SK-N-SH (cell line): ENCODE measurements at regions not wholly inside any gene's neighbourhood (a gene's known extent, or its start where the extent isn't known, plus 50 kb on each side); places are given as distances from the start of the nearest gene placed in this dataset.

Experiments
- CTCF ChIA-PET: fragments of 300-600, 350-600 bp; formaldehyde crosslinking; extraction: SDS; loops from one replicate; lab custom pipeline; 2021; lab: Yijun Ruan, JAX
- POLR2A ChIA-PET: fragments of 350-600 bp; sonication (Branson Sonifier 250); formaldehyde crosslinking; extraction: SDS; loops from one replicate; lab custom pipeline; 2020; ENCODE audit warnings: antibody characterized with exemption, inconsistent platforms; lab: Yijun Ruan, JAX
- DNase-seq: peaks from one replicate; pipeline ENCODE4 v3.0.0; 2012
- H2AFZ ChIP-seq: fragments of 200-600 bp; sonication (generic); 2 replicates; pipeline ENCODE4 v1.8.1; 2016; ENCODE audit warnings: antibody characterized with exemption, mild to moderate bottlenecking, low read depth
- H3F3A ChIP-seq: fragments of 200-600 bp; sonication (generic); replicated peaks from 2 replicates; pipeline ENCODE3; 2016; ENCODE audit warnings: antibody characterized with exemption, mild to moderate bottlenecking; ENCODE audit not compliant: insufficient read depth
- H3K27ac ChIP-seq, 2 experiments: fragments of 200-500 bp in 1 of 2; fragments of 200-600 bp in 1 of 2; sonication (Bioruptor generic) in 1 of 2; sonication (generic), shearing (Covaris generic) in 1 of 2; 2 replicates each; pipeline versions ENCODE4 v1.5.1 to v1.6.1; 2014 to 2016; ENCODE audit warnings: low read depth in 2 of 2, inconsistent platforms in 1 of 2, low read length in 1 of 2, mild to moderate bottlenecking in 1 of 2, mixed read lengths in 1 of 2
- H3K27me3 ChIP-seq: fragments of 200-600 bp; sonication (generic), shearing (Covaris generic); 2 replicates; pipeline ENCODE4 v1.6.1; 2016; ENCODE audit warnings: mixed run types; ENCODE audit not compliant: insufficient read depth
- H3K36me3 ChIP-seq, 2 experiments: fragments of 200-500 bp in 1 of 2; fragments of 200-600 bp in 1 of 2; sonication (Bioruptor generic) in 1 of 2; sonication (generic) in 1 of 2; replicated peaks in 1 of 2; 2 replicates each; pipeline versions ENCODE3 to v1.5.1; 2014 to 2016; ENCODE audit warnings: low read length in 1 of 2, mild to moderate bottlenecking in 1 of 2; ENCODE audit not compliant: insufficient read depth in 2 of 2, control insufficient read depth in 1 of 2
- H3K4me1 ChIP-seq, 2 experiments: fragments of 200-500 bp in 1 of 2; fragments of 200-600 bp in 1 of 2; sonication (Bioruptor generic) in 1 of 2; sonication (generic), shearing (Covaris generic) in 1 of 2; 2 replicates each; pipeline versions ENCODE4 v1.5.1 to v1.6.1; 2014 to 2016; ENCODE audit warnings: low read depth in 1 of 2, low read length in 1 of 2, mixed run types in 1 of 2; ENCODE audit not compliant: insufficient read depth in 2 of 2, control insufficient read depth in 1 of 2
- H3K4me2 ChIP-seq: fragments of 200-600 bp; sonication (generic), shearing (Covaris generic); 2 replicates; pipeline ENCODE4 v1.6.1; 2017; ENCODE audit warnings: mixed run types
- H3K4me3 ChIP-seq, 2 experiments: fragments of 200-500 bp in 1 of 2; fragments of 200-600 bp in 1 of 2; sonication (Bioruptor generic) in 1 of 2; sonication (generic), shearing (Covaris generic) in 1 of 2; 2 replicates each; pipeline versions ENCODE4 v1.5.1 to v1.8.1; 2014 to 2016; ENCODE audit warnings: low read depth in 2 of 2, inconsistent platforms in 1 of 2, low read length in 1 of 2, mild to moderate bottlenecking in 1 of 2, mixed read lengths in 1 of 2, moderate library complexity in 1 of 2
- H3K79me2 ChIP-seq: fragments of 200-600 bp; sonication (generic); 2 replicates; pipeline ENCODE4 v1.8.1; 2017; ENCODE audit warnings: mild to moderate bottlenecking; ENCODE audit not compliant: insufficient read depth
- H3K9ac ChIP-seq: fragments of 200-600 bp; sonication (generic); 2 replicates; pipeline ENCODE4 v1.6.1; 2017; ENCODE audit warnings: mixed run types
- H3K9me2 ChIP-seq: fragments of 200-600 bp; sonication (generic); 2 replicates; pipeline ENCODE4 v1.6.1; 2017; ENCODE audit warnings: mixed run types
- H3K9me3 ChIP-seq: fragments of 200-600 bp; sonication (generic); 2 replicates; pipeline ENCODE4 v1.6.1; 2017; ENCODE audit warnings: mixed run types, mild to moderate bottlenecking, moderate library complexity
- H4K20me1 ChIP-seq: fragments of 200-600 bp; sonication (generic); 2 replicates; pipeline ENCODE4 v1.6.1; 2017; ENCODE audit warnings: mild to moderate bottlenecking, mixed run types; ENCODE audit not compliant: insufficient read depth
- CHD2 ChIP-seq: fragments of 150-350 bp; IDR thresholded peaks from 2 replicates; pipeline ENCODE4 v1.6.1; 2018; ENCODE audit warnings: low read length; ENCODE audit not compliant: partially characterized antibody
- CTCF ChIP-seq: fragments of 200-600 bp; sonication (generic); IDR thresholded peaks from 2 replicates; pipeline ENCODE4 v1.6.1; 2017; ENCODE audit warnings: antibody characterized with exemption, mild to moderate bottlenecking, moderate library complexity
- ELF1 ChIP-seq: IDR thresholded peaks from 2 replicates; pipeline ENCODE4 v1.4.0; 2012
- EP300 ChIP-seq, 2 experiments: IDR thresholded peaks; 2 replicates each; pipeline versions ENCODE4 v1.4.0 to v1.6.1; 2012; ENCODE audit warnings: borderline replicate concordance in 1 of 2, low read depth in 1 of 2, low read length in 1 of 2
- EZH2phosphoT487 ChIP-seq: fragments of 200-600 bp; sonication (generic); IDR thresholded peaks from 2 replicates; pipeline ENCODE4 v1.6.1; 2017; ENCODE audit warnings: low read depth, mixed run types, mild to moderate bottlenecking, antibody characterized with exemption, moderate library complexity, borderline replicate concordance
- FOSL2 ChIP-seq: IDR thresholded peaks from 2 replicates; pipeline ENCODE4 v1.4.0; 2012; ENCODE audit warnings: low read depth, mild to moderate bottlenecking, moderate library complexity, borderline replicate concordance
- FOXJ3 ChIP-seq: sonication (generic); formaldehyde crosslinking; IDR thresholded peaks from 2 replicates; pipeline ENCODE4 v1.5.1; 2020; ENCODE audit warnings: mild to moderate bottlenecking, missing genetic modification reagents
- GABPA ChIP-seq: IDR thresholded peaks from 2 replicates; pipeline ENCODE4 v1.4.0; 2012; ENCODE audit warnings: low read depth, mild to moderate bottlenecking
- JUND ChIP-seq: IDR thresholded peaks from 2 replicates; pipeline ENCODE4 v1.4.0; 2012
- MAX ChIP-seq: IDR thresholded peaks from 2 replicates; pipeline ENCODE4 v1.4.0; 2012; ENCODE audit warnings: low read depth
- NFIC ChIP-seq: IDR thresholded peaks from 2 replicates; pipeline ENCODE4 v1.4.0; 2012; ENCODE audit warnings: borderline replicate concordance
- PBX3 ChIP-seq: IDR thresholded peaks from 2 replicates; pipeline ENCODE4; 2012
- POLR2AphosphoS5 ChIP-seq: IDR thresholded peaks from 2 replicates; pipeline ENCODE4 v1.6.1; 2012; ENCODE audit warnings: low read depth, low read length
- RXRA ChIP-seq: IDR thresholded peaks from 2 replicates; pipeline ENCODE4 v1.4.0; 2012; ENCODE audit warnings: low read depth, mild to moderate bottlenecking, borderline replicate concordance
- SIN3A ChIP-seq: IDR thresholded peaks from 2 replicates; pipeline ENCODE4 v1.6.1; 2012; ENCODE audit warnings: low read depth, mild to moderate bottlenecking, low read length, moderate library complexity, borderline replicate concordance
- TEAD4 ChIP-seq: IDR thresholded peaks from 2 replicates; pipeline ENCODE4 v1.4.0; 2012; ENCODE audit warnings: mild to moderate bottlenecking, borderline replicate concordance; ENCODE audit not compliant: insufficient read depth
- USF1 ChIP-seq: IDR thresholded peaks from 2 replicates; pipeline ENCODE4 v1.4.0; 2012; ENCODE audit warnings: low read depth, borderline replicate concordance
- USF2 ChIP-seq: fragments of 150-350 bp; IDR thresholded peaks from 2 replicates; pipeline ENCODE4 v1.6.1; 2017; ENCODE audit warnings: antibody characterized with exemption, low read length, low read depth, borderline replicate concordance
- YY1 ChIP-seq: IDR thresholded peaks from 2 replicates; pipeline ENCODE4 v1.4.0; 2012; ENCODE audit warnings: low read depth, mild to moderate bottlenecking
- WGBS: methylation state at CpG from one replicate; pipeline ENCODE4 v1.1.6; 2017; ENCODE audit warnings: low lambda C conversion rate; 5-methylcytosine and 5-hydroxymethylcytosine counted together

- H3K4me3 ChIP-seq, result no peak overlapping the region
- H3F3A ChIP-seq, result no peaks in the 10 kb centered on the region
- no peaks in the 10 kb centered on the region for H3K9me3 ChIP-seq
- no peaks in the 10 kb centered on the region for H3K9me2 ChIP-seq
- TF ChIP-seq TEAD4 (no peak), YY1 (no peak), CTCF (no peak), USF1 (no peak), JUND (no peak), EP300 (IDR thresholded peaks at IDR 0.05; ENCODE audit: borderline replicate concordance in 1 of 2, low read depth in 1 of 2, low read length in 1 of 2) (no peak), RXRA (no peak), EZH2phosphoT487 (no peak), FOXJ3 (CRISPR knock-in tag) (no peak), USF2 (no peak), NFIC (no peak), CHD2 (no peak), SIN3A (no peak)
- H4K20me1 ChIP-seq, result no peaks in the 10 kb centered on the region
- peaks cover 0 to 7% of the 10 kb centered on the region in 2 experiments; a peak in 1 of 4 replicates for H3K4me1 ChIP-seq
- CTCF ChIA-PET, result interaction anchor here (1.3 to 1.4 kb wide), 2 partner anchors 17 to 149 kb away, joined by 3 read pairs; no protein-coding TSS in a partner anchor
- H2AFZ ChIP-seq, result no peak overlapping the region
- DNase-seq, result no peak
- no peaks in the 10 kb centered on the region for H3K27me3 ChIP-seq
- no peak overlapping the region for H3K4me2 ChIP-seq
- H3K36me3 ChIP-seq, result no peaks in the 10 kb centered on the region
- no peaks in the 10 kb centered on the region for H3K79me2 ChIP-seq
- H3K27ac ChIP-seq, result no peak overlapping the region
- H3K9ac ChIP-seq, result no peak overlapping the region
- WGBS, result 82% methylated on average over 11 of the region's 11 CpGs
- POLR2A ChIA-PET, result no interaction called here
Measured at GRCh38 chr2:234437642-234438304, 59.1 kb downstream of the ARL4C start.

GRCh38 chr2:234436482-234436837 is 60.4 kb downstream of the ARL4C start:
- no peaks in the 10 kb centered on the region for H3K36me3 ChIP-seq
- H3K27ac ChIP-seq, result no peak overlapping the region
- no peaks in the 10 kb centered on the region for H3K9me2 ChIP-seq
- H3K9ac ChIP-seq, result no peak overlapping the region
- H3K27me3 ChIP-seq, result no peaks in the 10 kb centered on the region
- H3F3A ChIP-seq, result no peaks in the 10 kb centered on the region
- CTCF ChIA-PET, result no interaction called here
- peaks cover 0 to 7% of the 10 kb centered on the region in 2 experiments; a peak in 1 of 4 replicates for H3K4me1 ChIP-seq
- no peaks in the 10 kb centered on the region for H3K79me2 ChIP-seq
- H2AFZ ChIP-seq, result no peak overlapping the region
- WGBS, result 85% methylated on average over 4 of the region's 6 CpGs
- POLR2A ChIA-PET, result no interaction called here
- no peaks in the 10 kb centered on the region for H3K9me3 ChIP-seq
- H4K20me1 ChIP-seq, result no peaks in the 10 kb centered on the region
- no peak for DNase-seq
- no peak overlapping the region for H3K4me3 ChIP-seq
- TF ChIP-seq MAX (no peak), PBX3 (no peak), SIN3A (no peak), POLR2AphosphoS5 (no peak), USF2 (no peak), TEAD4 (no peak), USF1 (no peak), YY1 (no peak), GABPA (no peak), ELF1 (no peak), CHD2 (no peak), FOSL2 (no peak)
- H3K4me2 ChIP-seq, result no peak overlapping the region
